HUES6 (cell line): ENCODE measurements at regions not wholly inside any gene's neighbourhood (a gene's known extent, or its start where the extent isn't known, plus 50 kb on each side); places are given as distances from the start of the nearest gene placed in this dataset.

Experiments
- H3K27ac ChIP-seq: 2 replicates; pipeline ENCODE4 v1.7.0; 2013; ENCODE audit warnings: low read depth, mild to moderate bottlenecking, low read length, inconsistent platforms
- H3K27me3 ChIP-seq: 2 replicates; pipeline ENCODE4 v1.6.1; 2013; ENCODE audit warnings: low read length; ENCODE audit not compliant: control insufficient read depth, insufficient read depth
- H3K36me3 ChIP-seq: 2 replicates; pipeline ENCODE4 v1.6.1; 2013; ENCODE audit warnings: low read length; ENCODE audit not compliant: control insufficient read depth, insufficient read depth
- H3K4me1 ChIP-seq: 2 replicates; pipeline ENCODE4 v1.6.1; 2013; ENCODE audit warnings: low read length; ENCODE audit not compliant: control insufficient read depth, insufficient read depth
- H3K4me3 ChIP-seq: 2 replicates; pipeline ENCODE4 v1.5.1; 2013; ENCODE audit warnings: low read depth, low read length
- H3K9ac ChIP-seq: one replicate; pipeline ENCODE4 v1.6.1; 2013; ENCODE audit warnings: mild to moderate bottlenecking, low read length
- H3K9me3 ChIP-seq: 2 replicates; pipeline ENCODE4 v1.6.1; 2013; ENCODE audit warnings: low read depth, low read length; ENCODE audit not compliant: control insufficient read depth, insufficient read depth

DNA sequence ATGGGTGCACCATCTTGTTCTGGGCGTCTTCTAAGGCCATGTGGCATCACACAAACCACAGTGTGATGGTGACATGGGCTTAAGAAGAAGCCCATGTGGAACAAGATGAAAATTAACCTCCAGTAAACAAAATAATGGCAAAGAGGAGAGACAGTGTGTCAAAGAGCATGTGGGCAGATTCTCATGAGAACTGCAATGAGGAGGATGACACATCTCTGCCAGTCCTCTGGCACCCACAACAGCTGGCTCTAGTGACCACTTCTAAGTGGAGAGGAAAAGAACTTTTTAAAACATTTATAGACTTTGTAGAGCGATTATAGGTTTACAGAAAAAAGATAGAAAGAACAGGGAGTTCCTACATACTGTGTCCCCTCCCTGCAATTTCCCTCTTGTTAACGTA, 401.4 kb downstream of the ATP23 start:
- no peaks in the 10 kb centered on the region for H3K9me3 ChIP-seq
- H3K27me3 ChIP-seq, result no peaks in the 10 kb centered on the region
- no peaks in the 10 kb centered on the region for H3K4me1 ChIP-seq
- H3K36me3 ChIP-seq, result no peaks in the 10 kb centered on the region
- H3K27ac ChIP-seq, result no peak overlapping the region
- no peak overlapping the region for H3K9ac ChIP-seq
- H3K4me3 ChIP-seq, result no peak overlapping the region

DNA sequence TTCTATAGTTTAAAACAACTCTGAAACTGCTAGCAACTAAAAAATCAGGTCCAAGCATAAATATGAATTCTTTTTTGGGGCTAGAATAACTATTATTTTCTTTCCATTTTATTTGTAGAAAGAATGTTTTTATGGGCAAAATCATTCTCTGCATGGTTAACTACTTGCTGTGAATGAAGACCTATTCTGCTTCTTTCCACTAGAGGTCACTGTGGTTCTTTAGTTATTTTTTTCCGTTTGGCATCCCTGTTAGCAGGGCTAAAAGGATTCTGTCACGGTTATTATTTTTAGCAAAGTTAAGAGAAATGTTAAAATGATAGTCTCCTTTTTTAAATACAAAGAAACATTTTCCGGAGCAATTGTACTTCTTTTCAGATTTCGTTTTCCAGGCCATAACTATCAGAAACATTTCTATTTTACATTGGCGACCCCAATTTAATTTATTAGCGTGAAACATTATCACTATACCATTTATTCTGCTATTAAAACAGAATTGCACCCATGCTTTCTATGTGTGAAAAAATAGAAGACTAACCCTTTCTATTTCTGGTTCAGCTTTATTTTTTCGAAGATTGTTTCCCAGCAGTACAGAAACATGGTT, 404.8 kb downstream of the ATP23 start:
- Histone ChIP-seq H3K9me3 (peaks cover 4% of the 10 kb centered on the region; the same call in 1 of the 2 replicates), H3K4me1 (no peaks in the 10 kb centered on the region), H3K27ac (no peak overlapping the region), H3K36me3 (no peaks in the 10 kb centered on the region), H3K4me3 (no peak overlapping the region), H3K27me3 (no peaks in the 10 kb centered on the region), H3K9ac (no peak overlapping the region)

DNA sequence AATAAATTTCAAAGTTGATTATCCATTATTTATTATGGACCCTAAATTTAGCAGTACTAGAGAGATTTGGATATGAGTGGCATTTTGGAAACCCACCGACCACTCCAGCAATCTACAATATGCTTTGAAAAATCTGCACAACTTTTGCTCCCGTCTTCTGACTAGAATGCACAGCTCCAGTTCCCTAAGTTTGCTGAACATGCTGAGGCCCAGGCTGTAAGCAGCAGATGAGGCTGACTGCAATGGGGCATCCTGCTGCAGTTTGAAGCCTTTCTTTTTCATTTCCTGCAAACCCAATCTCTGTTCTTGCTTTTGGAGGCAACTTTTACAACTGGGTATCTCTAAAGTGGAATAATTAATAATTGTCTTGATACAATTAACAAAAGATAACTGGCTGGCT, 405.8 kb downstream of the ATP23 start:
- no peaks in the 10 kb centered on the region for H3K36me3 ChIP-seq
- H3K4me3 ChIP-seq, result no peak overlapping the region
- H3K4me1 ChIP-seq, result no peaks in the 10 kb centered on the region
- no peak overlapping the region for H3K27ac ChIP-seq
- peaks cover 4% of the 10 kb centered on the region; the same call in 1 of the 2 replicates for H3K9me3 ChIP-seq
- no peaks in the 10 kb centered on the region for H3K27me3 ChIP-seq
- no peak overlapping the region for H3K9ac ChIP-seq

DNA sequence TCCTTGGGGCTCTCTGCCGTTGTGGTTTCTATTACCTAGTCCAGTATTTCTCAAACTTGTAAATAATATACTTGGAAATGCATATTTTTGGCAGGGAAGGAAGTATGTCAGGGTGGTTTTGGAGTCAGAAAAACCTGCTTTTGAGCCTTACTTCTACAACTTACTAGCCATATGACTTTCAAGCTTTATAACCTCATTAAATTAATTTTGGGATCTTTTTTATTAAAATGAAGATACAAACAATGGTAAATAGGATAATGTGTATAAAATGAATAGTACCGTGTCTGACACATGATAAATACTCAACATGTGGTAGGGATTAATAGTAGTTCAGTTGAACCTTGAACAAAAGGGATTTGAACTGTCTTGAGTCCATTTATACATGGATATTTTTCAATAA, 406.3 kb downstream of the ATP23 start:
- Histone ChIP-seq H3K27me3 (no peaks in the 10 kb centered on the region), H3K9ac (no peak overlapping the region), H3K4me1 (no peaks in the 10 kb centered on the region), H3K9me3 (peaks cover 4% of the 10 kb centered on the region; the same call in 1 of the 2 replicates), H3K27ac (no peak overlapping the region), H3K36me3 (no peaks in the 10 kb centered on the region), H3K4me3 (no peak overlapping the region)

DNA sequence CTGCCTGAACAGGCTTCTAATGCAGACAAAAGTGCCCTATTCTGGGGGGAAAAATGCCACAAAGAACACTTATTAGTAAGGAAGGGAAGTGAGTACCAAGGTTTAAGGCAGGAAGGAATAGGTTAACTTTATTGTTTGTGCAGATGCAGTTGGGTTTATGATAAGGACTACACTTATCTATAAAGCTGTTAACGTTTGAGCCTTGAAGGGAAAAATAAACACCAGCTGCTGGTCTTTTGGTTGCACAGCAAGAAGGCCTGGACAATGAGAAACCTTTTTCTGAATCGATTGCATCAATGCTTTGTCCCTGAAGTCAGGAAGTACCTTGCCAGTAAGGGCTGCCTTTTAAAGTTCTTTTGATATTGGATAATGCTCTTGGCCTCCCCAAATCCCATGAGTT, 407.8 kb downstream of the ATP23 start:
- no peak overlapping the region for H3K4me3 ChIP-seq
- H3K9me3 ChIP-seq, result peaks cover 4% of the 10 kb centered on the region; the same call in 1 of the 2 replicates
- no peak overlapping the region for H3K27ac ChIP-seq
- no peaks in the 10 kb centered on the region for H3K36me3 ChIP-seq
- H3K27me3 ChIP-seq, result no peaks in the 10 kb centered on the region
- H3K9ac ChIP-seq, result no peak overlapping the region
- no peaks in the 10 kb centered on the region for H3K4me1 ChIP-seq

DNA sequence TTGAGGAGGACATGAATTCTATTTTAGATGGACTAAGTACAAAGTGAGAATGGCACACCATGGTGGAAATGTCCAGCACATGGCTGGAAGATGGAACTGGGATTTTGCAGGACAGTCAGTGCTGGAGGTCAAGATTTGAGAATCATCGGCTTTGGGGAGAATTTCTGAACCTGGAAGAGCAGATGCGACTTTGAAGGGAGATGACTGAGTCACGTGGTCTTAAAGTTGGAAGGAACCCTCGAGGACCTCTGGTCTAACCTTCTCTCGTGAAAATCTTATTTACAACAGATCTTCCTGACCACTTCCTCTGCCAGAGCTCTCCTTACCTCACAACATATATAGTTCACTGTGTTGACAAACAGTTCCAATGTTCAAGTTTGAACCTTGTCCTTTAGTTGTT, 415.4 kb downstream of the ATP23 start:
- Histone ChIP-seq H3K36me3 (no peaks in the 10 kb centered on the region), H3K4me3 (no peak overlapping the region), H3K27ac (no peak overlapping the region), H3K9me3 (no peaks in the 10 kb centered on the region), H3K9ac (no peak overlapping the region), H3K27me3 (no peaks in the 10 kb centered on the region), H3K4me1 (no peaks in the 10 kb centered on the region)

DNA sequence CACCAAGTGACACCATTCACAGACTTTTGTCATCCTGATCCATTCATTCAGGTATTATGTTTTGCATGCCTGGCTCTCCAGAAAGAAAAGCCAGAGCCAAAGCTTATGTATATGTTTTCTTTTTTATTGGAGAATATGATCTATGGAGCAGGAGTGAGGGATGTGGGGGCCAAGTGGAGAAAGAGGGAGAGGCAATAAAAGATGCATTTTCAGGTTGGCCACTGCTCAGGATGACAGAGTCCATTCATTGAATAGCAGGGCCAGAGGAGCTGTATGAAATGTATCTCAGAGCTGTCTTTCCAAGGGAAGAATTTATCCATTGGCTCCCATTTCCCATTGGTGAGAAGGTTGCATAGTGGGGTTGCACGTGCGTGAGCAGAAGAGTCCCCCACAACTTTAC, 416.1 kb downstream of the ATP23 start:
- Histone ChIP-seq H3K9me3 (no peaks in the 10 kb centered on the region), H3K36me3 (no peaks in the 10 kb centered on the region), H3K4me3 (no peak overlapping the region), H3K27me3 (no peaks in the 10 kb centered on the region), H3K27ac (no peak overlapping the region), H3K4me1 (no peaks in the 10 kb centered on the region), H3K9ac (no peak overlapping the region)

DNA sequence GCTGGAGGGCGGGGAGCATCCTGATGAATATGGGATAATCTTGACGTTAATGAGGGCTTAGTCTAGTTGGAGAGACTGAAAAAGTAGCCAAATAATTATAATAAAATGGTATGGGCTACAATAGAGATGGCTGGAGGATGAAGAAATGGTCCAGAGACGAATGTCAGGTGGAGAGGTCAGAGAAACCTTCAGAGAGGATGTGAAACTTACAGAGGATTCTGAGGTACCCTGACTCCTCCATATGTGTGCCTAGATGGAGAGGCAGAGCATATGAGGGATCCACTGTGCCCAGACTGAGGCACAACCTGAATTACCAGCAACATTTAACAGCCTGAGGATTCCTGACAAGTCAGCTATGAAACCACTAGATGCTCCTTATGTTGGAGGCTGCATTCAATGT, 417.0 kb downstream of the ATP23 start:
- H3K4me1 ChIP-seq, result no peaks in the 10 kb centered on the region
- H3K27ac ChIP-seq, result no peak overlapping the region
- no peaks in the 10 kb centered on the region for H3K27me3 ChIP-seq
- no peaks in the 10 kb centered on the region for H3K36me3 ChIP-seq
- no peak overlapping the region for H3K9ac ChIP-seq
- H3K4me3 ChIP-seq, result no peak overlapping the region
- H3K9me3 ChIP-seq, result no peaks in the 10 kb centered on the region

DNA sequence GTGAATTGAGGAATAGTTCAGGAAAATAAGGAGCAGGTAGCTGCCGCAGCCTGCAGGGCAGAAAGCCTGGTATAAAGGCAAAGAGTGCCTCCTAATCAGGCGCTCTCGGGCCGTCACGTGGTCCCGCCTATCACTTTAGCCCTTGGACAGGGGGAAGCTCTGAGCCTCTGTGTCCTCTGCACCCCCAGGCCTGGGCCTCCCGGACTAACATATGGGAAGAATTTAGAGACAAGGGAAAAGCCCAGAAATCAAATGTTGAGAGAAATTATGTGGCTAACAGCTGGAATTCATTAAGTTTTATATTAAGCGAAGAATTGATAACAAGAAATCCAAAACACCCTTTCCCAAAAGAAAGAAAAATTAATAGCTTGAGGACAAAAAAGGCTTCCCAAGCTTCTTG, 417.7 kb downstream of the ATP23 start:
- Histone ChIP-seq H3K9ac (no peak overlapping the region), H3K27me3 (no peaks in the 10 kb centered on the region), H3K4me1 (no peaks in the 10 kb centered on the region), H3K27ac (no peak overlapping the region), H3K9me3 (no peaks in the 10 kb centered on the region), H3K4me3 (no peak overlapping the region), H3K36me3 (no peaks in the 10 kb centered on the region)

DNA sequence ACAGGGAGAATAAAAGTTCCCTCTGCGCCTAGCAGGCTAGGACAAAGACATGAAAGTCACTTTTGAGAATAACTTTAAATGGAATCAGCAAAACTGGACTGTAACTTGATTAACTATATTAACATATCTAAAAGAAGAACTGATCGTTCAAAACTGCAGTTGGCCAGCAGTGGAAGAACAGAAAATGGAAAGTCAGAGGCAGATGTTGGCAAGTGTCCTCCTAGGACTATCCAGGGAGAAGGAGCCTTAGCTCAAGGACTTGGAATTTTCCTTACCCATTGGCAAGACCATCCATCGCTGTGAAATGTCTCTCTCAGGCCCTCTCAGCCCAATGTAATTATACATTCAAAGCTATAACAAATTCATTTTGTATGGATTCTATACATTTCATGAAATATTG, 419.7 kb downstream of the ATP23 start:
- Histone ChIP-seq H3K27me3 (no peaks in the 10 kb centered on the region), H3K4me3 (no peak overlapping the region), H3K27ac (no peak overlapping the region), H3K4me1 (no peaks in the 10 kb centered on the region), H3K9me3 (no peaks in the 10 kb centered on the region), H3K9ac (no peak overlapping the region), H3K36me3 (no peaks in the 10 kb centered on the region)

DNA sequence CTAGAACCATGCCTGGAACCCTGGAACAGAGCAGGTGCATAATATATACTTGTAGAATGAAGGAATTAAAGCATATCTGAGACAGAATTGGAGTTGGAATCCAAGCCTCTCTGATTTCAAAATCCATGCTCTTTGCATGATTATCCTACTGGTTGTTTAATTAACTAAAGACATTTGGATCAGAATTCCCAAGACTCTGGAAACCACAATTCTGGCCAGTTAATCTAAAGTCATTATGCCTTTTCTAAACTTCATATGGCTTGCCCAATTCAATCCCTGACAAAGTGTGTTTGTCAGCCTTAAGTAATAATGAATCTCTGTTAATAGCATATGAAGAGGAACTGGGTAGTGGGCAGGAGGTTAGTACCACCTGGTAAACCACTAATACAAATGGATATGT, 422.6 kb downstream of the ATP23 start:
- H3K4me3 ChIP-seq, result no peak overlapping the region
- H3K9me3 ChIP-seq, result no peaks in the 10 kb centered on the region

More for the DNA sequence above, 422.6 kb downstream of the ATP23 start:
- H3K27me3 ChIP-seq, result no peaks in the 10 kb centered on the region
- H3K9ac ChIP-seq, result no peak overlapping the region
- H3K27ac ChIP-seq, result no peak overlapping the region
- no peaks in the 10 kb centered on the region for H3K36me3 ChIP-seq
- no peaks in the 10 kb centered on the region for H3K4me1 ChIP-seq
